ENCODE measurements at regions not wholly inside any gene's neighbourhood (a gene's known extent, or its start where the extent isn't known, plus 50 kb on each side); places are given as distances from the start of the nearest gene placed in this dataset.

- H4K20me1 ChIP-seq (ENCODE audit: insufficient read depth, low read length) = peaks cover 17% of the 10 kb centered on the region
- H3K36me3 ChIP-seq (ENCODE audit: insufficient read depth, low read length) = no peaks in the 10 kb centered on the region
- H3K79me2 ChIP-seq (ENCODE audit: insufficient read depth, low read length) = no peaks in the 10 kb centered on the region
- H3K27me3 ChIP-seq (ENCODE audit: insufficient read depth, low read length, poor library complexity) = peaks cover 14% of the 10 kb centered on the region
- ATAC-seq (ENCODE audit: insufficient read depth, low read depth) (no peak), DNase-seq (no peak)
- peaks cover 13% of the 10 kb centered on the region for H3K4me1 ChIP-seq (ENCODE audit: insufficient read depth, low read length)
- TF ChIP-seq EZH2 (IDR thresholded peaks at IDR 0.05; ENCODE audit: borderline replicate concordance, low read depth, low read length, severe bottlenecking) (no peak), CTCF (IDR thresholded peaks at IDR 0.05; ENCODE audit: borderline replicate concordance, extremely low read depth, low read length, poor library complexity, severe bottlenecking) (no peak)
- no peak overlapping the region for H3K4me3 ChIP-seq (ENCODE audit: low read depth in 1 of 2, low read length in 2 of 2)
- no peak overlapping the region for H3K4me2 ChIP-seq (ENCODE audit: insufficient read depth, low read length)
- no peak overlapping the region for H3K9ac ChIP-seq (ENCODE audit: low read depth, low read length)
- H3K9me3 ChIP-seq (ENCODE audit: insufficient read depth, low read length, severe bottlenecking) = no peaks in the 10 kb centered on the region
- no peak overlapping the region for H3K27ac ChIP-seq (ENCODE audit: low read length)
- H2AFZ ChIP-seq (ENCODE audit: low read depth, low read length) = no peak overlapping the region
Observed at GRCh38 chr15:69722924-69723323, 270.3 kb downstream of the RPLP1 start.

- TF ChIP-seq CTCF (IDR thresholded peaks at IDR 0.05; ENCODE audit: borderline replicate concordance, extremely low read depth, low read length, poor library complexity, severe bottlenecking) (no peak), EZH2 (IDR thresholded peaks at IDR 0.05; ENCODE audit: borderline replicate concordance, low read depth, low read length, severe bottlenecking) (no peak)
- no peak overlapping the region for H3K4me2 ChIP-seq (ENCODE audit: insufficient read depth, low read length)
- H3K9me3 ChIP-seq (ENCODE audit: insufficient read depth, low read length, severe bottlenecking) = no peaks in the 10 kb centered on the region
- H3K4me3 ChIP-seq (ENCODE audit: low read depth in 1 of 2, low read length in 2 of 2) = no peak overlapping the region
- peaks cover 13% of the 10 kb centered on the region for H3K4me1 ChIP-seq (ENCODE audit: insufficient read depth, low read length)
- ATAC-seq (ENCODE audit: insufficient read depth, low read depth) (no peak), DNase-seq (no peak)
- H3K79me2 ChIP-seq (ENCODE audit: insufficient read depth, low read length) = no peaks in the 10 kb centered on the region
- no peaks in the 10 kb centered on the region for H3K36me3 ChIP-seq (ENCODE audit: insufficient read depth, low read length)
- H2AFZ ChIP-seq (ENCODE audit: low read depth, low read length) = no peak overlapping the region
- no peak overlapping the region for H3K27ac ChIP-seq (ENCODE audit: low read length)
- peaks cover 17% of the 10 kb centered on the region for H4K20me1 ChIP-seq (ENCODE audit: insufficient read depth, low read length)
- H3K9ac ChIP-seq (ENCODE audit: low read depth, low read length) = no peak overlapping the region
- H3K27me3 ChIP-seq (ENCODE audit: insufficient read depth, low read length, poor library complexity) = peaks cover 14% of the 10 kb centered on the region
Observed at GRCh38 chr15:69723404-69724096, 270.9 kb downstream of the RPLP1 start.

- TF ChIP-seq CTCF (IDR thresholded peaks at IDR 0.05; ENCODE audit: borderline replicate concordance, extremely low read depth, low read length, poor library complexity, severe bottlenecking) = no peak
- no peak for TF ChIP-seq EZH2 (IDR thresholded peaks at IDR 0.05; ENCODE audit: borderline replicate concordance, low read depth, low read length, severe bottlenecking)
- H3K4me3 ChIP-seq (ENCODE audit: low read depth in 1 of 2, low read length in 2 of 2) = no peak overlapping the region
- peaks cover 14% of the 10 kb centered on the region for H3K27me3 ChIP-seq (ENCODE audit: insufficient read depth, low read length, poor library complexity)
- peaks cover 17% of the 10 kb centered on the region for H4K20me1 ChIP-seq (ENCODE audit: insufficient read depth, low read length)
- ATAC-seq (ENCODE audit: insufficient read depth, low read depth) (no peak), DNase-seq (no peak)
- no peak overlapping the region for H2AFZ ChIP-seq (ENCODE audit: low read depth, low read length)
- H3K79me2 ChIP-seq (ENCODE audit: insufficient read depth, low read length) = no peaks in the 10 kb centered on the region
- H3K27ac ChIP-seq (ENCODE audit: low read length) = no peak overlapping the region
- peaks cover 13% of the 10 kb centered on the region for H3K4me1 ChIP-seq (ENCODE audit: insufficient read depth, low read length)
- H3K9ac ChIP-seq (ENCODE audit: low read depth, low read length) = no peak overlapping the region
- H3K4me2 ChIP-seq (ENCODE audit: insufficient read depth, low read length) = no peak overlapping the region
- no peaks in the 10 kb centered on the region for H3K36me3 ChIP-seq (ENCODE audit: insufficient read depth, low read length)
- H3K9me3 ChIP-seq (ENCODE audit: insufficient read depth, low read length, severe bottlenecking) = no peaks in the 10 kb centered on the region
Observed at GRCh38 chr15:69724333-69724732, 271.7 kb downstream of the RPLP1 start.
